Stomach (tissue), 4 donors: ENCODE measurements at regions not wholly inside any gene's neighbourhood (a gene's known extent, or its start where the extent isn't known, plus 50 kb on each side); places are given as distances from the start of the nearest gene placed in this dataset.

Experiments used
- CTCF ChIP-seq, 7 experiments: fragments of 450-650 bp in 4 of 7; fragments of 200-600 bp in 3 of 7; sonication (generic) in 3 of 7; IDR thresholded peaks; one replicate each; pipeline ENCODE4 v1.5.1; 2016 to 2019; ENCODE audit warnings: antibody characterized with exemption in 7 of 7, control low read depth in 2 of 7, mild to moderate bottlenecking in 1 of 7
- EP300 ChIP-seq: sonication (generic); formaldehyde crosslinking; IDR thresholded peaks from one replicate; pipeline ENCODE4 v1.6.1; 2017; ENCODE audit warnings: antibody characterized with exemption
- POLR2A ChIP-seq, 4 donors: fragments of 450-650 bp; IDR thresholded peaks; one replicate each; pipeline ENCODE4 v1.6.1; 2016; ENCODE audit warnings: antibody characterized with exemption in 4 of 4, control low read depth in 2 of 4, mild to moderate bottlenecking in 1 of 4, moderate library complexity in 1 of 4

GRCh38 chr3:170765419-170766078 is 104.4 kb downstream of the RPL22L1 start:
- TF ChIP-seq CTCF (IDR thresholded peaks at IDR 0.05) (no peak), POLR2A (IDR thresholded peaks at IDR 0.05) (no peak), EP300 (no peak)
